ENCODE measurements at regions not wholly inside any gene's neighbourhood (a gene's known extent, or its start where the extent isn't known, plus 50 kb on each side); places are given as distances from the start of the nearest gene placed in this dataset.

DNA sequence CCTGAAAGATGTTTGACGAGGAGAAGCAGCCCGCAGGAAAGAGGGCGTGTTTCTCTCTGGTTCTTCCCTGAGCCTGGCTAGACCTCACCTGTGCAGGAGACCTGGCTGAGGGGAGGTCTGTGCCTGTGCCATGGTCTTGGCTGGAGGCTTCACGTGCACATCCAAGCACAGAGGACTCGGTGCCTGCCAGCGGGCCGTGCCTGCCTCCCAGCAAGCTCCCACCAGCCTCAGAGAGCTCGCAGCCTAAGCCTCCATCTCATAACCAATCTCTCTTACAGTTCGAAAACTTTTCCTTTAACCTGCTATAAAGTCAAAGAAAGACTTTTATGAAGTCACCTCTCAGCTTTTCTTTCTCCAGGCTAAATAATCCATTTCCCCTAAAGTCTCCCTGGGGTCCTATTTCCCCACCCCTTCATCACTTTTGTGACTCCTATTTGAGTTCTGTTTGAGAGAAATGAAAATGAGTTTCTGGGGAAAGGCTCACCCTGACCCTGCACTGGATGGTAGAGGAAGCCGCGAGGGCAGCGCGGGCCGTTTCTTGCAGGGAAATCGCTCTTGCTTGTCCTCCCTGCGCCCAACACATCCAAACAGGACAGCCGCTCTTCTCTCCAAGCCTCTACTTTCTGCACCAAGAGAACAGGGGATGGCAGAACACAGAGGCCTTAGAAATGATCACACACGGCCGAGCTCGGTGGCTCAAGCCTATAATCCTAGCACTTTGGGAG is 521.0 kb downstream of the SOX11 start:
- H3K27me3 ChIP-seq (ENCODE audit: insufficient read depth, poor library complexity, severe bottlenecking), result no peaks in the 10 kb centered on the region
- TF ChIP-seq, protein P1, sequence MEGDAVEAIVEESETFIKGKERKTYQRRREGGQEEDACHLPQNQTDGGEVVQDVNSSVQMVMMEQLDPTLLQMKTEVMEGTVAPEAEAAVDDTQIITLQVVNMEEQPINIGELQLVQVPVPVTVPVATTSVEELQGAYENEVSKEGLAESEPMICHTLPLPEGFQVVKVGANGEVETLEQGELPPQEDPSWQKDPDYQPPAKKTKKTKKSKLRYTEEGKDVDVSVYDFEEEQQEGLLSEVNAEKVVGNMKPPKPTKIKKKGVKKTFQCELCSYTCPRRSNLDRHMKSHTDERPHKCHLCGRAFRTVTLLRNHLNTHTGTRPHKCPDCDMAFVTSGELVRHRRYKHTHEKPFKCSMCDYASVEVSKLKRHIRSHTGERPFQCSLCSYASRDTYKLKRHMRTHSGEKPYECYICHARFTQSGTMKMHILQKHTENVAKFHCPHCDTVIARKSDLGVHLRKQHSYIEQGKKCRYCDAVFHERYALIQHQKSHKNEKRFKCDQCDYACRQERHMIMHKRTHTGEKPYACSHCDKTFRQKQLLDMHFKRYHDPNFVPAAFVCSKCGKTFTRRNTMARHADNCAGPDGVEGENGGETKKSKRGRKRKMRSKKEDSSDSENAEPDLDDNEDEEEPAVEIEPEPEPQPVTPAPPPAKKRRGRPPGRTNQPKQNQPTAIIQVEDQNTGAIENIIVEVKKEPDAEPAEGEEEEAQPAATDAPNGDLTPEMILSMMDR (IDR thresholded peaks at IDR 0.05; ENCODE audit: poor library complexity, severe bottlenecking), result no peak
- H3K27ac ChIP-seq (ENCODE audit: poor library complexity, severe bottlenecking), result no peak overlapping the region
- DNase-seq (ENCODE audit: low spot score), result no peak
- no peak for ATAC-seq (ENCODE audit: low read depth)
- H3K9me3 ChIP-seq (ENCODE audit: severe bottlenecking), result no peaks in the 10 kb centered on the region
- no peaks in the 10 kb centered on the region for H3K36me3 ChIP-seq (ENCODE audit: low read depth)
- H3K4me3 ChIP-seq (ENCODE audit: severe bottlenecking), result no peak overlapping the region
- H3K4me1 ChIP-seq (ENCODE audit: insufficient read depth, poor library complexity, severe bottlenecking), result no peaks in the 10 kb centered on the region

DNA sequence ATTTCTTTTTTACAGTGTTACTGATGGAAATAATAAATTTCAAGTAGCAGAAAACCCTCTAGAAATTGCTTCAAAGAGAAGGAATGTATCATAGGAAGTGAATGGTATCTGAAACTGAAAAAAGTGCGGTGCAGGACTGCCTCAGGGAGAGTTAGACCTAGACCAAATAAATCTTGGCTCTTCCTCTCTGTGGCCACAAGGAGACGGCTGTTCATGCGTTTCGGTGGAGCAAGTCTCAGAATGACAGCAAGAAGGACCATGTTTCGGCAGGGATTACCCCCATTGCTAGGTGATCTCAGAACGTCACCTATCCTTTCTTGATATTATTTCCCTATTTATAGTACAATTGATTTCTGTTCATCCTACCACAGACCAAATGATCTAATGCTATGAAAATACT is 522.3 kb downstream of the SOX11 start:
- Histone ChIP-seq H3K4me1 (ENCODE audit: insufficient read depth, poor library complexity, severe bottlenecking) (no peaks in the 10 kb centered on the region), H3K27ac (ENCODE audit: poor library complexity, severe bottlenecking) (no peak overlapping the region), H3K4me3 (ENCODE audit: severe bottlenecking) (no peak overlapping the region), H3K27me3 (ENCODE audit: insufficient read depth, poor library complexity, severe bottlenecking) (no peaks in the 10 kb centered on the region), H3K36me3 (ENCODE audit: low read depth) (no peaks in the 10 kb centered on the region), H3K9me3 (ENCODE audit: severe bottlenecking) (no peaks in the 10 kb centered on the region)
- DNase-seq (ENCODE audit: low spot score) (no peak), ATAC-seq (ENCODE audit: low read depth) (no peak)
- TF ChIP-seq, protein P1 (IDR thresholded peaks at IDR 0.05; ENCODE audit: poor library complexity, severe bottlenecking), result no peak

DNA sequence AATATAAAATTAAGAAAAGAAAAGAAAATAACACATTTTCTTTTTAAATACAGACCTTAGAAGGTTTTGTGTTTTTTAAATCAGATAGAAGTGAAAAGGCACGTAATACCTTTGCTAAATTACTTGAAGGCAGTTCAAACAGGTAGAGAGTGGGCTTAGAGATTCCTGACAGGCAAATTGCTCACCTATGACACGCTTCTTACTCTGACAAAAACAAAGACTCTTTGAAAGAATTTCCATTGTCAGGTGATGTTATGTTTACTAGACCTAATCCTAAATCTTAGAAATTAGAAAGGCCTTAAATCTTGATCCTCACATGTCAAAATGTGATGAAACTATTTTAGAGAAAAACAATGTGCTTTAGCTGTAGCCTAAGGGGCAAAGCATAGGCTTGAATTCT is 522.9 kb downstream of the SOX11 start:
- no peak overlapping the region for H3K4me3 ChIP-seq (ENCODE audit: severe bottlenecking)
- H3K27ac ChIP-seq (ENCODE audit: poor library complexity, severe bottlenecking), result no peak overlapping the region
- DNase-seq (ENCODE audit: low spot score), result no peak
- TF ChIP-seq, protein P1 (IDR thresholded peaks at IDR 0.05; ENCODE audit: poor library complexity, severe bottlenecking), result no peak
- H3K36me3 ChIP-seq (ENCODE audit: low read depth), result no peaks in the 10 kb centered on the region
- no peaks in the 10 kb centered on the region for H3K9me3 ChIP-seq (ENCODE audit: severe bottlenecking)
- H3K27me3 ChIP-seq (ENCODE audit: insufficient read depth, poor library complexity, severe bottlenecking), result no peaks in the 10 kb centered on the region
- 0 out of 3 replicates have a peak, but pooled peaks have one; percentile 35 for ATAC-seq (ENCODE audit: low read depth)
- no peaks in the 10 kb centered on the region for H3K4me1 ChIP-seq (ENCODE audit: insufficient read depth, poor library complexity, severe bottlenecking)

DNA sequence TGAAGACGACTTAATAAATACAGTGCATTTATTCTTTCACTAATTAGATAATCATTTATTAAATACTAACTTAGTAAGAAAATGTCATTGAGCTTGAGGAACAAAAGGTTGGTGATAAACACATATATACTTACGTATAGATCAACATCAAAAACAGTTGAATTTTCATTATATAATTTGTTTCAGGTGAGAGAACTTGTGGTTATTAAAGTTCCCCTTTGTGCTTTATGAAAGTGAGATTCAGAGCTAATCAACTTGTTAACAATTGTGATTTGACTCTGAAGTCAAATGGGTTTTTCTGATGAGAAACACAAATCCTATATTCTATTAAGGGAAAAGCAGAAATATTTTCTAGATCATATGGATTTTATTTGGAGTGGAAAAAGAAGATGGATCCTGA is 524.0 kb downstream of the SOX11 start:
- no peak overlapping the region for H3K4me3 ChIP-seq (ENCODE audit: severe bottlenecking)
- no peak overlapping the region for H3K27ac ChIP-seq (ENCODE audit: poor library complexity, severe bottlenecking)
- TF ChIP-seq, protein P1 (IDR thresholded peaks at IDR 0.05; ENCODE audit: poor library complexity, severe bottlenecking), result no peak
- H3K4me1 ChIP-seq (ENCODE audit: insufficient read depth, poor library complexity, severe bottlenecking), result no peaks in the 10 kb centered on the region
- H3K9me3 ChIP-seq (ENCODE audit: severe bottlenecking), result no peaks in the 10 kb centered on the region
- DNase-seq (ENCODE audit: low spot score) (no peak), ATAC-seq (ENCODE audit: low read depth) (no peak)
- H3K36me3 ChIP-seq (ENCODE audit: low read depth), result no peaks in the 10 kb centered on the region
- H3K27me3 ChIP-seq (ENCODE audit: insufficient read depth, poor library complexity, severe bottlenecking), result no peaks in the 10 kb centered on the region

DNA sequence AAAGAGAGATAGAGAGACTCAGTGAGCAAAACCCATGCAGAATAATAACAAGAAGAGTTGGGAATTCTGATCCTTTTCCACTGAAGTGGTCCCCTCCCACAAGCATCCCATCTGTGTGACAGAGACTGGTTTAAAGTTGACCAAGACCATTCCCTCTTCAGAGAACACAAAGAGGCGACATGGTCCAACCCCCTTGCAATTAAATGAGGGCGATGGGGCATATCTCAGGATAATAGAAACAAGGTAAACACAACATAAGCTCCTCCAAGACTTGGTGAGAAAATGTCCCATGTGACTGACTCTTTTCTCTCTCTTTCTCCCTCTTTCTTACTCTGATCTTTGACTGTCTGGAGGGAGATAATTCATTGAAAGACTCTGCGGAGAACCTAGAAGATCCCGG is 526.7 kb downstream of the SOX11 start:
- Histone ChIP-seq H3K4me3 (ENCODE audit: severe bottlenecking) (no peak overlapping the region), H3K27ac (ENCODE audit: poor library complexity, severe bottlenecking) (no peak overlapping the region), H3K9me3 (ENCODE audit: severe bottlenecking) (no peaks in the 10 kb centered on the region), H3K4me1 (ENCODE audit: insufficient read depth, poor library complexity, severe bottlenecking) (no peaks in the 10 kb centered on the region), H3K36me3 (ENCODE audit: low read depth) (no peaks in the 10 kb centered on the region), H3K27me3 (ENCODE audit: insufficient read depth, poor library complexity, severe bottlenecking) (no peaks in the 10 kb centered on the region)
- TF ChIP-seq, protein P1 (IDR thresholded peaks at IDR 0.05; ENCODE audit: poor library complexity, severe bottlenecking), result no peak
- DNase-seq (ENCODE audit: low spot score) (no peak), ATAC-seq (ENCODE audit: low read depth) (no peak)

All from RWPE2 (cell line).